ENCODE measurements at regions not wholly inside any gene's neighbourhood (a gene's known extent, or its start where the extent isn't known, plus 50 kb on each side); places are given as distances from the start of the nearest gene placed in this dataset.

- ATAC-seq = peak; percentile 96
- Histone ChIP-seq H3K4me2 (peak overlapping the region; percentile 31), H3K4me3 (no peak overlapping the region), H4K20me1 (replicated peaks; ENCODE audit: insufficient read depth) (no peaks in the 10 kb centered on the region), H3K36me3 (ENCODE audit: insufficient read depth) (no peaks in the 10 kb centered on the region), H3K4me1 (ENCODE audit: insufficient read depth) (peaks cover 11% of the 10 kb centered on the region), H3K27ac (ENCODE audit: low read depth) (peak overlapping the region; percentile 81), H3K79me2 (replicated peaks; ENCODE audit: insufficient read depth) (no peaks in the 10 kb centered on the region), H3K27me3 (ENCODE audit: insufficient read depth) (no peaks in the 10 kb centered on the region), H3F3A (replicated peaks; ENCODE audit: low read depth) (no peaks in the 10 kb centered on the region), H3K9me2 (ENCODE audit: insufficient read depth) (0 out of 2 replicates have a peak, but pooled peaks cover 10% of the 10 kb centered on the region), H2AFZ (no peak overlapping the region)
- DNase-seq (ENCODE audit: low spot score) = peak; percentile 93
- H3K4me1 Mint-ChIP-seq = peaks cover 19% of the 10 kb centered on the region
- peaks cover 8% of the 10 kb centered on the region for H3K27me3 Mint-ChIP-seq (ENCODE audit: insufficient read depth, low read depth, poor library complexity)
- H3K27ac Mint-ChIP-seq = peak overlapping the region; percentile 86
- peaks cover 6% of the 10 kb centered on the region; the same call in 2 of the 3 replicates for H3K9me3 Mint-ChIP-seq
- TF ChIP-seq ZNF462 (CRISPR knock-in tag; IDR thresholded peaks at IDR 0.05) = peak; percentile 68
- 0 out of 4 replicates have a peak, but pooled peaks of 1 of the 2 experiments have one; percentile 8 for TF ChIP-seq CTCF (conservative IDR thresholded peaks at IDR 0.05; ENCODE audit: low read depth in 2 of 2)
- TF ChIP-seq NANOG (IDR thresholded peaks at IDR 0.05; ENCODE audit: borderline replicate concordance) = no peak
- H3K36me3 Mint-ChIP-seq (ENCODE audit: low read depth) = peaks cover 11% of the 10 kb centered on the region; the same call in 2 of the 3 replicates
- no peak overlapping the region for H3K4me3 Mint-ChIP-seq
Observed at GRCh38 chr14:83706231-83706954, 1823.6 kb upstream of the FLRT2 start.

Data from GM23338 (cell line).